ENCODE measurements at regions not wholly inside any gene's neighbourhood (a gene's known extent, or its start where the extent isn't known, plus 50 kb on each side); places are given as distances from the start of the nearest gene placed in this dataset.

- Histone ChIP-seq H3K9me3 (ENCODE audit: control insufficient read depth, insufficient read depth, low read length) (peaks cover 1% of the 10 kb centered on the region; the same call in 1 of the 2 replicates), H2AK5ac (ENCODE audit: low read depth, low read length) (no peak overlapping the region), H3K9me1 (ENCODE audit: insufficient read depth, low read length) (no peaks in the 10 kb centered on the region), H3K4me3 (ENCODE audit: insufficient read depth, low read depth, low read length) (no peak overlapping the region), H3K4me2 (ENCODE audit: low read depth, low read length) (no peak overlapping the region), H4K91ac (ENCODE audit: insufficient read depth, low read depth, low read length) (no peak overlapping the region), H3K4ac (ENCODE audit: low read depth, low read length) (no peak overlapping the region), H3K14ac (replicated peaks; ENCODE audit: low read depth, low read length) (no peak overlapping the region), H2AK9ac (replicated peaks; ENCODE audit: low read depth, low read length, poor library complexity) (no peak overlapping the region), H2BK20ac (ENCODE audit: low read depth, low read length) (no peak overlapping the region), H3K9ac (ENCODE audit: low read depth, low read length) (no peak overlapping the region), H2BK5ac (ENCODE audit: low read depth, low read length, poor library complexity, severe bottlenecking) (no peak overlapping the region), H3K23ac (ENCODE audit: low read depth, low read length) (no peak overlapping the region), H2BK120ac (ENCODE audit: low read depth, low read length) (no peak overlapping the region), H4K8ac (ENCODE audit: low read depth in 2 of 2, low read length in 2 of 2) (no peak overlapping the region), H3K27me3 (ENCODE audit: control insufficient read depth, insufficient read depth, low read length) (peaks cover 13% of the 10 kb centered on the region), H2AFZ (replicated peaks; ENCODE audit: low read length, poor library complexity) (no peak overlapping the region), H3K79me1 (ENCODE audit: low read depth in 1 of 2, low read length in 2 of 2) (no peaks in the 10 kb centered on the region), H3K56ac (ENCODE audit: extremely low read depth, insufficient read depth, low read length) (no peak overlapping the region), H3K4me1 (ENCODE audit: control insufficient read depth, insufficient read depth, low read length) (no peaks in the 10 kb centered on the region), H2BK15ac (ENCODE audit: low read depth, low read length) (no peak overlapping the region), H3K18ac (ENCODE audit: low read depth, low read length) (no peak overlapping the region), H4K5ac (ENCODE audit: low read depth, low read length) (no peak overlapping the region), H4K20me1 (ENCODE audit: insufficient read depth, low read length) (no peaks in the 10 kb centered on the region), H3K27ac (ENCODE audit: insufficient read depth, low read length) (no peak overlapping the region), H3K36me3 (ENCODE audit: control insufficient read depth, insufficient read depth, low read length) (no peaks in the 10 kb centered on the region)
- intact Hi-C loops (cut with micrococcal nuclease), result no loop called here
- no peak for ATAC-seq (ENCODE audit: low read depth)
- no peak for TF ChIP-seq BHLHE40 (IDR thresholded peaks at IDR 0.05; ENCODE audit: low read depth, low read length)
- TF ChIP-seq MXI1 (IDR thresholded peaks at IDR 0.05; ENCODE audit: borderline replicate concordance, low read depth, low read length), result no peak
- no peak for TF ChIP-seq FOS (IDR thresholded peaks at IDR 0.05; ENCODE audit: low read depth, low read length)
- no peak for TF ChIP-seq MAZ (IDR thresholded peaks at IDR 0.05; ENCODE audit: borderline replicate concordance, low read depth, low read length)
- no peak for TF ChIP-seq CHD1 (IDR thresholded peaks at IDR 0.05; ENCODE audit: low read depth, low read length)
- TF ChIP-seq CEBPB (IDR thresholded peaks at IDR 0.05; ENCODE audit: low read depth, low read length), result no peak
- TF ChIP-seq, protein P1, sequence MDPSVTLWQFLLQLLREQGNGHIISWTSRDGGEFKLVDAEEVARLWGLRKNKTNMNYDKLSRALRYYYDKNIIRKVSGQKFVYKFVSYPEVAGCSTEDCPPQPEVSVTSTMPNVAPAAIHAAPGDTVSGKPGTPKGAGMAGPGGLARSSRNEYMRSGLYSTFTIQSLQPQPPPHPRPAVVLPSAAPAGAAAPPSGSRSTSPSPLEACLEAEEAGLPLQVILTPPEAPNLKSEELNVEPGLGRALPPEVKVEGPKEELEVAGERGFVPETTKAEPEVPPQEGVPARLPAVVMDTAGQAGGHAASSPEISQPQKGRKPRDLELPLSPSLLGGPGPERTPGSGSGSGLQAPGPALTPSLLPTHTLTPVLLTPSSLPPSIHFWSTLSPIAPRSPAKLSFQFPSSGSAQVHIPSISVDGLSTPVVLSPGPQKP (IDR thresholded peaks at IDR 0.05; ENCODE audit: borderline replicate concordance, low read depth, low read length), result no peak
- no peak for TF ChIP-seq NFE2L2 (IDR thresholded peaks at IDR 0.05; ENCODE audit: low read depth, low read length)
- TF ChIP-seq RCOR1 (IDR thresholded peaks at IDR 0.05; ENCODE audit: insufficient replicate concordance, low read length), result no peak
- no peak for TF ChIP-seq RFX5 (IDR thresholded peaks at IDR 0.05; ENCODE audit: low read depth, low read length)
- TF ChIP-seq, protein P2, sequence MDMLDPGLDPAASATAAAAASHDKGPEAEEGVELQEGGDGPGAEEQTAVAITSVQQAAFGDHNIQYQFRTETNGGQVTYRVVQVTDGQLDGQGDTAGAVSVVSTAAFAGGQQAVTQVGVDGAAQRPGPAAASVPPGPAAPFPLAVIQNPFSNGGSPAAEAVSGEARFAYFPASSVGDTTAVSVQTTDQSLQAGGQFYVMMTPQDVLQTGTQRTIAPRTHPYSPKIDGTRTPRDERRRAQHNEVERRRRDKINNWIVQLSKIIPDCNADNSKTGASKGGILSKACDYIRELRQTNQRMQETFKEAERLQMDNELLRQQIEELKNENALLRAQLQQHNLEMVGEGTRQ (IDR thresholded peaks at IDR 0.05; ENCODE audit: low read depth, low read length), result no peak
- no peak for TF ChIP-seq SMC3 (IDR thresholded peaks at IDR 0.05; ENCODE audit: low read depth, low read length)
- in situ Hi-C loops (cut with MboI; ENCODE audit: low sequenced_read_pairs), result no loop called here
- ChIA-PET POLR2A (ENCODE audit: unreplicated experiment) (no interaction called here), CTCF (no interaction called here)
- BruUV-seq (replicated peaks), result no TSS peak
- WGBS, 2 experiments (ENCODE audit: extremely low coverage in 2 of 2, insufficient read length in 1 of 2), result no CpG with 5 or more reads among the region's 5 CpGs
- no peak for DNase-seq
- dilution Hi-C loops (cut with HindIII; ENCODE audit: low sequenced_read_pairs, unreplicated experiment), result no loop called here
These were observed 68.9 kb downstream of the NCR2 start for GRCh38 chr6:41404182-41404845.

All from IMR-90 (cell line).